HL-60 (cell line): ENCODE measurements at regions not wholly inside any gene's neighbourhood (a gene's known extent, or its start where the extent isn't known, plus 50 kb on each side); places are given as distances from the start of the nearest gene placed in this dataset.

ENCODE experiments used
- DNase-seq, 2 experiments: peaks; one replicate each; pipeline ENCODE4 v3.0.0-alpha.2; 2010 to 2020; ENCODE audit warnings: low read depth in 1 of 2, low spot score in 1 of 2
- H3K27ac ChIP-seq: fragments of 250-450 bp; sonication (Bioruptor Pico); replicated peaks from 2 replicates; pipeline ENCODE4 v1.5.1; 2020; ENCODE audit warnings: mild to moderate bottlenecking, moderate library complexity
- H3K27me3 ChIP-seq: fragments of 250-450 bp; sonication (Bioruptor Pico); 2 replicates; pipeline ENCODE4 v1.5.1; 2021; ENCODE audit warnings: mild to moderate bottlenecking, moderate library complexity; ENCODE audit not compliant: insufficient read depth, poor library complexity, severe bottlenecking
- H3K4me3 ChIP-seq: replicated peaks from 2 replicates; pipeline ENCODE4 v1.5.1; 2011; ENCODE audit warnings: mild to moderate bottlenecking, control low read depth, low read length; ENCODE audit not compliant: insufficient read depth
- GABPA ChIP-seq: IDR thresholded peaks from 2 replicates; pipeline ENCODE4 v1.6.1; 2012; ENCODE audit warnings: low read depth
- POLR2AphosphoS5 ChIP-seq: IDR thresholded peaks from 2 replicates; pipeline ENCODE4 v1.6.1; 2012; ENCODE audit warnings: low read depth
- REST ChIP-seq: IDR thresholded peaks from 2 replicates; pipeline ENCODE4 v1.6.1; 2012; ENCODE audit warnings: low read depth; ENCODE audit not compliant: insufficient replicate concordance
- SPI1 ChIP-seq: IDR thresholded peaks from 2 replicates; pipeline ENCODE4 v1.6.1; 2012; ENCODE audit warnings: low read depth, mild to moderate bottlenecking, borderline replicate concordance
- TF ChIP-seq, protein P1 (sequence below): IDR thresholded peaks from one replicate; pipeline ENCODE4 v1.5.1; 2011; ENCODE audit warnings: low read length, control low read depth, inconsistent platforms; ENCODE audit not compliant: insufficient read depth

DNA sequence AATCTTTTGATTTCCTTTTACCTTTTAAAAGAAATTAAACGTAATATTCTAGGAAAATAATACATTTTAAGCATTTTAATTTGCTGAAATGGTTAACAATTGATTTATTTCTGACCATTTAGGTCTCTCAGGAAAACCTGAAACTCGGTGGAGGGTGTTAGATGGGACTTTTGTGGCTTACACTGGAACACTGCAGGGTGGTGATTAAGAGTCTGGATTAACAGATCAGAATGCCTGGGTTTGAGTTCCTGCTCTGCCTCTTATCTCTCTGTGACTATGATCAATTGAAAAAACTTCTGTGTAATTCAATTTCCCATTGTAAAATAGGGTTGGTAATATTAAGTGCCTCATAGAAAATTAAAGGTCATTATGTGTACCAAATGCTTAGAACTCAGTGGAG, 168.7 kb downstream of the UBE2E3 start:
- no peak for TF ChIP-seq SPI1
- TF ChIP-seq GABPA, result no peak
- TF ChIP-seq REST, result no peak
- TF ChIP-seq, protein P1, sequence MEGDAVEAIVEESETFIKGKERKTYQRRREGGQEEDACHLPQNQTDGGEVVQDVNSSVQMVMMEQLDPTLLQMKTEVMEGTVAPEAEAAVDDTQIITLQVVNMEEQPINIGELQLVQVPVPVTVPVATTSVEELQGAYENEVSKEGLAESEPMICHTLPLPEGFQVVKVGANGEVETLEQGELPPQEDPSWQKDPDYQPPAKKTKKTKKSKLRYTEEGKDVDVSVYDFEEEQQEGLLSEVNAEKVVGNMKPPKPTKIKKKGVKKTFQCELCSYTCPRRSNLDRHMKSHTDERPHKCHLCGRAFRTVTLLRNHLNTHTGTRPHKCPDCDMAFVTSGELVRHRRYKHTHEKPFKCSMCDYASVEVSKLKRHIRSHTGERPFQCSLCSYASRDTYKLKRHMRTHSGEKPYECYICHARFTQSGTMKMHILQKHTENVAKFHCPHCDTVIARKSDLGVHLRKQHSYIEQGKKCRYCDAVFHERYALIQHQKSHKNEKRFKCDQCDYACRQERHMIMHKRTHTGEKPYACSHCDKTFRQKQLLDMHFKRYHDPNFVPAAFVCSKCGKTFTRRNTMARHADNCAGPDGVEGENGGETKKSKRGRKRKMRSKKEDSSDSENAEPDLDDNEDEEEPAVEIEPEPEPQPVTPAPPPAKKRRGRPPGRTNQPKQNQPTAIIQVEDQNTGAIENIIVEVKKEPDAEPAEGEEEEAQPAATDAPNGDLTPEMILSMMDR, result no peak
- TF ChIP-seq POLR2AphosphoS5, result no peak
- no peak overlapping the region for H3K27ac ChIP-seq
- DNase-seq, result no peak
- no peaks in the 10 kb centered on the region for H3K27me3 ChIP-seq
- H3K4me3 ChIP-seq, result no peak overlapping the region

DNA sequence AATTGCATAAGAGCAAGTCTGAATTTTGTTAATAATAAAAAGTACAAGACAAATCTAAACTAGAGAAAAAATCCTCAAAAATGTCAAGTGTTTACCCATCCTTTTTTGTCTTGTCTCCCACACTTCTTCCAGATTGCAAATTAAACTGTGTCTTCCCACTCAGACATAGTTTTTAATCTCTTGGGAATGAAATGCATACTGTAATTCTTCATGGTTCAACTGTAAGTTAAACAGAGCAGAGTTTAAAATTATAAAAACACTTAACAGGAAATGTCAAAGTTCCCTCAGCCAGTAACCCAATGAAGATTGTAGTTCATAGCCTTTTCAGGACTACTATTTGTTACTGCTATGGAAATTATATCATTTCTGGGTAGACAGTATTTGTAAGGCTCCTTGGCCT, 171.8 kb downstream of the UBE2E3 start:
- DNase-seq, result no peak
- TF ChIP-seq REST (no peak), GABPA (no peak), SPI1 (no peak), POLR2AphosphoS5 (no peak)
- TF ChIP-seq, protein P1, result no peak
- no peak overlapping the region for H3K4me3 ChIP-seq
- H3K27me3 ChIP-seq, result no peaks in the 10 kb centered on the region
- H3K27ac ChIP-seq, result no peak overlapping the region

- H3K27ac ChIP-seq, result no peak overlapping the region
- DNase-seq, result no peak
- TF ChIP-seq, protein P1, result no peak
- no peak for TF ChIP-seq POLR2AphosphoS5
- TF ChIP-seq REST, result no peak
- no peak for TF ChIP-seq SPI1
- TF ChIP-seq GABPA, result no peak
- H3K4me3 ChIP-seq, result no peak overlapping the region
- H3K27me3 ChIP-seq, result no peaks in the 10 kb centered on the region
Observed at GRCh38 chr2:181152701-181153100, 172.3 kb downstream of the UBE2E3 start.
